ENCODE measurements at regions not wholly inside any gene's neighbourhood (a gene's known extent, or its start where the extent isn't known, plus 50 kb on each side); places are given as distances from the start of the nearest gene placed in this dataset.

- no peak for DNase-seq
- no peak overlapping the region for H3K27ac ChIP-seq
- H3K36me3 ChIP-seq = no peaks in the 10 kb centered on the region
- H3K4me3 ChIP-seq (replicated peaks in 1 of 3) = no peak overlapping the region
- WGBS, 2 donors = 52 to 65% methylated on average over 3 of the region's 3 CpGs
- intact Hi-C loops (cut with DNase I) = no loop called here
- TF ChIP-seq POLR2A (IDR thresholded peaks at IDR 0.05) (no peak), CTCF (IDR thresholded peaks at IDR 0.05) (no peak)
- H3K4me1 ChIP-seq = no peaks in the 10 kb centered on the region
- H3K9me3 ChIP-seq = no peaks in the 10 kb centered on the region
- H3K27me3 ChIP-seq = no peaks in the 10 kb centered on the region
These were observed 581.8 kb downstream of the HS3ST4 start for GRCh38 chr16:26273607-26274006.

- no peak for TF ChIP-seq POLR2A (IDR thresholded peaks at IDR 0.05)
- no peak for TF ChIP-seq CTCF (IDR thresholded peaks at IDR 0.05)
- Histone ChIP-seq H3K27me3 (no peaks in the 10 kb centered on the region), H3K36me3 (no peaks in the 10 kb centered on the region), H3K4me3 (replicated peaks in 1 of 3) (no peak overlapping the region), H3K4me1 (no peaks in the 10 kb centered on the region), H3K27ac (no peak overlapping the region), H3K9me3 (no peaks in the 10 kb centered on the region)
- WGBS, 2 donors = 57% methylated on average over 3 of the region's 3 CpGs
- intact Hi-C loops (cut with DNase I) = no loop called here
- no peak for DNase-seq
These were observed 583.3 kb downstream of the HS3ST4 start for GRCh38 chr16:26275021-26275590.

GRCh38 chr16:26276289-26276688 is 584.5 kb downstream of the HS3ST4 start:
- H3K9me3 ChIP-seq = no peaks in the 10 kb centered on the region
- no peaks in the 10 kb centered on the region for H3K36me3 ChIP-seq
- 67 to 81% methylated on average over 4 of the region's 4 CpGs for WGBS, 2 donors
- no peaks in the 10 kb centered on the region for H3K27me3 ChIP-seq
- no peaks in the 10 kb centered on the region for H3K4me1 ChIP-seq
- TF ChIP-seq POLR2A (IDR thresholded peaks at IDR 0.05) (no peak), CTCF (IDR thresholded peaks at IDR 0.05) (no peak)
- H3K27ac ChIP-seq = no peak overlapping the region
- no peak overlapping the region for H3K4me3 ChIP-seq (replicated peaks in 1 of 3)
- no peak for DNase-seq
- intact Hi-C loops (cut with DNase I) = no loop called here

GRCh38 chr16:26281381-26282110 is 589.8 kb downstream of the HS3ST4 start:
- Histone ChIP-seq H3K27me3 (no peaks in the 10 kb centered on the region), H3K4me1 (no peaks in the 10 kb centered on the region), H3K9me3 (no peaks in the 10 kb centered on the region), H3K27ac (no peak overlapping the region), H3K36me3 (no peaks in the 10 kb centered on the region), H3K4me3 (replicated peaks in 1 of 3) (no peak overlapping the region)
- WGBS, 2 donors = 72 to 77% methylated on average over 8 of the region's 8 CpGs
- TF ChIP-seq CTCF (IDR thresholded peaks at IDR 0.05) (no peak), POLR2A (IDR thresholded peaks at IDR 0.05) (no peak)
- no peak for DNase-seq
- intact Hi-C loops (cut with DNase I) = no loop called here

- TF ChIP-seq POLR2A (IDR thresholded peaks at IDR 0.05) = no peak
- no peak for TF ChIP-seq CTCF (IDR thresholded peaks at IDR 0.05)
- no peaks in the 10 kb centered on the region for H3K4me1 ChIP-seq
- DNase-seq = no peak
- no peaks in the 10 kb centered on the region for H3K9me3 ChIP-seq
- WGBS, 2 donors = 62 to 64% methylated on average over 11 to 12 of the region's 12 CpGs
- no peaks in the 10 kb centered on the region for H3K27me3 ChIP-seq
- H3K27ac ChIP-seq = no peak overlapping the region
- H3K36me3 ChIP-seq = no peaks in the 10 kb centered on the region
- no peak overlapping the region for H3K4me3 ChIP-seq (replicated peaks in 1 of 3)
- intact Hi-C loops (cut with DNase I) = no loop called here
These were observed 604.0 kb downstream of the HS3ST4 start for GRCh38 chr16:26295625-26296304.
